Panc1 (cell line): ENCODE measurements at regions not wholly inside any gene's neighbourhood (a gene's known extent, or its start where the extent isn't known, plus 50 kb on each side); places are given as distances from the start of the nearest gene placed in this dataset.

ENCODE experiments used
- TCF7L2 ChIP-seq: IDR thresholded peaks from 2 replicates; pipeline ENCODE4 v1.6.1; 2011; ENCODE audit warnings: mild to moderate bottlenecking, low read depth, low read length, inconsistent platforms
- TF ChIP-seq, protein P1 (sequence below): fragments of 450-650 bp; IDR thresholded peaks from 2 replicates; pipeline ENCODE4 v1.5.1; 2017; ENCODE audit warnings: mild to moderate bottlenecking

DNA sequence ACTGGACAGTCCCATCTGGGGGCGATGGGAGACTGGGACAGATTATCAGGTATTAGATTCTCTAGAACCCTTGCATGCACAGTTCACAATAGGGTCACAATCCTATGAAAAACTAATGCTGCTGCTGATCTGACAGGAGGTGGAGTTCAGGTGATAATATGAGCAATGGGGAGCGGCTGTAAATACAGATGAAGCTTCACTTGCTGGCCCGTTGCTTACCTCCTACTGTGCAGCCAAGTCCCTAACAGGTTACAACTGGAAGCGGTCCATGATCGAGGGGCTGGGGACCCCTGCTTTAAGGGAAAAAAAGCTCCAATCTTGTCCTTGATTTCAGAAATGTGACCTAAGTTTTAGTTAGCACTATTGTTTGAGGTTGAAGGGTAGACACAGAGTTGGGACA lies 175.2 kb downstream of the ZNF330 start:
- TF ChIP-seq, protein P1, sequence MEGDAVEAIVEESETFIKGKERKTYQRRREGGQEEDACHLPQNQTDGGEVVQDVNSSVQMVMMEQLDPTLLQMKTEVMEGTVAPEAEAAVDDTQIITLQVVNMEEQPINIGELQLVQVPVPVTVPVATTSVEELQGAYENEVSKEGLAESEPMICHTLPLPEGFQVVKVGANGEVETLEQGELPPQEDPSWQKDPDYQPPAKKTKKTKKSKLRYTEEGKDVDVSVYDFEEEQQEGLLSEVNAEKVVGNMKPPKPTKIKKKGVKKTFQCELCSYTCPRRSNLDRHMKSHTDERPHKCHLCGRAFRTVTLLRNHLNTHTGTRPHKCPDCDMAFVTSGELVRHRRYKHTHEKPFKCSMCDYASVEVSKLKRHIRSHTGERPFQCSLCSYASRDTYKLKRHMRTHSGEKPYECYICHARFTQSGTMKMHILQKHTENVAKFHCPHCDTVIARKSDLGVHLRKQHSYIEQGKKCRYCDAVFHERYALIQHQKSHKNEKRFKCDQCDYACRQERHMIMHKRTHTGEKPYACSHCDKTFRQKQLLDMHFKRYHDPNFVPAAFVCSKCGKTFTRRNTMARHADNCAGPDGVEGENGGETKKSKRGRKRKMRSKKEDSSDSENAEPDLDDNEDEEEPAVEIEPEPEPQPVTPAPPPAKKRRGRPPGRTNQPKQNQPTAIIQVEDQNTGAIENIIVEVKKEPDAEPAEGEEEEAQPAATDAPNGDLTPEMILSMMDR: no peak
- no peak for TF ChIP-seq TCF7L2
